NK-92 treated with Interleukin-12 subunit alpha and Interleukin-12 subunit beta, amount 100 ng/mL, for 24 hours (cell line): ENCODE measurements at regions not wholly inside any gene's neighbourhood (a gene's known extent, or its start where the extent isn't known, plus 50 kb on each side); places are given as distances from the start of the nearest gene placed in this dataset.

Experiments
- DNase-seq: peaks from one replicate; lab custom pipeline; 2025; lab: John Stamatoyannopoulos, UW

GRCh38 chr20:11296951-11297350 lies 620.7 kb upstream of the BTBD3 start:
- DNase-seq = no peak

DNA sequence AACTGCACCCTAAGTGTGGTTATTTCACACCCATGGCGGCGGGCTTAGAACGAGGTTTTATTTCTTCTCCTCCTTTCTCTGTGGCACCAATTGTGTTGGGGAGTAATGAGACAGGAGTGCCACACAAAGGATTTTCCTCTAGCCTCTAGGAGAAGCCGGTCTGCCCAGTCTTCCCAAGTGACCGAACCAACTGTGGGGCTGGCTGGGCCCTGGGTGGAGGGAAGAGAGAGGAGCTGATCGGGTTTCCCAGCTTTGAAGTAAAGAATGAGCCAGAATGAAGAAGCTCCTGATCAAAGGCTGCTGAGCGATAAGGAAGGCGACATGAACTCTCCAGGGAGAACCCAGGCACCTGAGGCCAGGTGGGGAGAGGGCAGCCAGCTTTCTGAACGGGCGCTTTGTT lies 616.0 kb upstream of the BTBD3 start:
- DNase-seq = no peak

- DNase-seq = no peak
Observed at GRCh38 chr20:11302436-11302835, 615.3 kb upstream of the BTBD3 start.

GRCh38 chr20:11304795-11305194 lies 612.9 kb upstream of the BTBD3 start:
- DNase-seq = no peak

DNA sequence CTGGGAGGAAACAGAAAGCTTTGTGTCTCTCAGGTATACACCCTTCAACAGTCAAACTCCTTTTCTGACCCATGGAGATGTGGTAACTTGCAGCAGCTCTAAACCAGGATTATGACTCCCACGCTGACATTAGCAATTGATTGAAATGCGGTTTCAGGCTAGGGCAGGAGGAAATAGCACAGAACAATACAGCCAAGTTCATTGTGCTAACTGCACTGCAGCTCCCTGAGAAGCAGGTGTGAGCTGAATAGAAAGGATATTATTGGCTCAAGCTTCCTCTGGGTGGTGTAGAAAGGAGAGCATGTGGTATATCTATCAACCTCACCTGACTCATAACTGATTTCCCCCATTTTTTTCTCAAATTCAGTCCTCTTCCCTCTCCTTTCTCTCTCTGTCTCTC lies 612.3 kb upstream of the BTBD3 start:
- no peak for DNase-seq

DNA sequence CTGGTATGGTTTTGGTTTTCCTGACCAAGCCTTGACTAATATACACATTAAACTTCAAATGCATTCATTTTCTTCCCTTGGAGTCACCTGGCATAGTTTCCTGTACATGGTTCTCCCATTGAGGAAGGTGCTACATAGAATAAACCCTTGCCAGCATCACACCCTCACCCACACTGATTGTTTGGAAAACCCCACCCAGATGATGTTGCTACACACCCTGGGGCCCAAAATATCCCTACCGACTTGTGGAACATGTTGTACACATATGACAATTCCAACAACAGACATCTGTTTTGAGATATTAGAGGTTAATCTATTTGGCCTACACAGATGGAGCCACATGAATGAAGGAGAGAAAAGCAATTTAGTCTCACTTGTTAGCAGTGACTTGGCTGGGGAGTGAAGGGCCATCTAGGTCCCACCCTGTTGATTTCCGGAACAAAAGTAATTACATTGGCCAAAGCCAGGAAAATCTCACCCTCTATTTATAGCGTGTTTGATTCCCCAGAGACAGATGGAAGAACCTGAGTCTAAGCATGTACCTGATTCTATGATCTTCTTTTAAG lies 606.0 kb upstream of the BTBD3 start:
- no peak for DNase-seq

DNA sequence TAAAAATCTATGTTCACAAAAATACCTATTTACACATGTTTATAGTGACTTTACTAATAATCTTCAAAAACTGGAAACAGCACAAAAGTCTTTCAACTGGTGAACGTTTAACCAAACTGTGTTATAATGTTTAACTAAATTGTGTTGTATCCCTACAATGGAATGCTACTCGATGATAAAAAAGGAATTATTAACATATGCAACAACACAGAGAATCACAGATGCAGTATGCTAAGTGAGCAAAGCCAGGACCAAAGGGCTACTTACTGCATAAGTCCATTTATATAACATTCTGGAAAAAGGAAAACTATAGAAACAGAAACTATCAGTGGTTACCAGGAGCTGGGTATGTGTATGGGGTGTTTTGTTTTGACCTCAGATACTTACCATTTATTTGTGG lies 602.2 kb upstream of the BTBD3 start:
- DNase-seq = no peak

GRCh38 chr20:11316244-11316643 lies 601.4 kb upstream of the BTBD3 start:
- no peak for DNase-seq

GRCh38 chr20:11320033-11320432 lies 597.7 kb upstream of the BTBD3 start:
- no peak for DNase-seq

GRCh38 chr20:11323816-11324215 lies 593.9 kb upstream of the BTBD3 start:
- DNase-seq = no peak

GRCh38 chr20:11324990-11325389 lies 592.7 kb upstream of the BTBD3 start:
- no peak for DNase-seq

DNA sequence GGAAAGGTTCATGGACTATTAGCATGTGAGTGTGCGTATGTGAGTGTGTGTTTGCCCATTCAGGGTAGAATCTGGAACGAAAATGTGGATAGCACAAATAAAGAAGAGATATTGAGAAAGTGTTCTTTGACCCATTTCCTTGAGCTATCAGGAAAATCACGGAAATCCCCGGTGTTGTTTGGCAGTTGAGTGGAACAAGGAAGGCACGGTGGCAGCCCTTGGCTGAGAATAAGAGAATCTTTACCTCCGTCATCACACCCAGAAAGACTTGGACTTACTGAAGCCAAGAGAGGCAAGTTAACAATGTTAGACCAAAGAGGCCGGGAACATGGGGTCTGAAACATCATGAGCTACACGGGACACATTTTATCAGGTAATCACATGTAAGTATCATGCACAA lies 588.9 kb upstream of the BTBD3 start:
- DNase-seq = no peak

- no peak for DNase-seq
Observed at GRCh38 chr20:11329271-11329670, 588.4 kb upstream of the BTBD3 start.

DNA sequence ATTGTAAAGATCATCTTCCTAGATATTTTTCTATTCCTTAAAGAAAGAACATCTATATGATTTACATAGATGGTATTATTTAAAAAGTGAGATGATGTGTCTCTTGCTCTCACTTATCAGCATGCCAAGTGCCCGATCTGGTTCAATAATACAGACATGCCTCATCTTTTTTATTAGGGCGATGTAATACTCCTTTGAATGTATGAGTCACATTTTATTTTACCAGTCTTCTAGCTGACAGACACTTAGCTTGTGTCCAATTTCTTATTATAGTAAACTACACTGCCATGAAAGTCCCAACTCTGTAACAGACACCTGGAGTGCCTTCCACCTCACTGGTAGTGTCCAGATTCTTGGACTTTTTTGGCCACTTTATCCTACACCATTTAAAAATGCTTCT lies 586.6 kb upstream of the BTBD3 start:
- no peak for DNase-seq

- no peak for DNase-seq
Observed at GRCh38 chr20:11332381-11332780, 585.3 kb upstream of the BTBD3 start.

GRCh38 chr20:11333634-11334033 lies 584.1 kb upstream of the BTBD3 start:
- DNase-seq = no peak

DNA sequence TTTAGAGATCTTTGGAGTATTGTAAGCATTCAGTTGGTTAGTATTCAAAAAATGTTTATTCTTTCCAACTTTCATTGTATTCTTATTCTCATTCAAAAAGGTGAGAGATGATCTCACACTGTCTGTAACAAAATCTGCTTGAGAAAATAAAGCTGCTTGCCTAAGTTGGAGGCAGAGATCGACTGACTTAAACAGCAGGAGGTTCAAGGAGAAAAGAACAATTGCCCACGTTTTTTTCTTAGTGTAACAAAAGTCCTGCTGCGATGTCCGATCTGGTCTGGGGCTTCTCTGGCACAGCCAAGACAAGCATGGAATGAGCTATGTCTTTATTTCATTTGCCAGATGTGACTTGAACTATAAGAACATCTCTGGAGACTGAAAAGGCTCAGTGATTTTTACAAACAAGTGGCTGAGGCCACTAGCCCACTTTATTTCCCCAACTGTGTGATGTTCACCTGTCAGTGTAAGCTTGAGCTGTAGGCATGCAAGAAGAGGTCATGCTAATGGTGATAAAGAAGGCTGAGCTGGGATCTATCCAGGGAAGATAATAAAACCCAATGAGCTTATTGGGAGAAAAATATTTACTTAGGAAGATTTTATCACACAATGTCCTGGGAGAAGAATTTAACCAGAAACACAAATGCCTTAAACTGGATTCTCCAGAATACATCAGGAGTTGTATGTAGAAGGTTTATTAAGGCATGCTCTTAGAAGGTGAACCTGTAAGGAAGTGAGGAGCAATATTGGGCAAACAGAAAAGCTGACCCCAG lies 580.1 kb upstream of the BTBD3 start:
- no peak for DNase-seq

- no peak for DNase-seq
Observed at GRCh38 chr20:11338496-11339306, 579.0 kb upstream of the BTBD3 start.

DNA sequence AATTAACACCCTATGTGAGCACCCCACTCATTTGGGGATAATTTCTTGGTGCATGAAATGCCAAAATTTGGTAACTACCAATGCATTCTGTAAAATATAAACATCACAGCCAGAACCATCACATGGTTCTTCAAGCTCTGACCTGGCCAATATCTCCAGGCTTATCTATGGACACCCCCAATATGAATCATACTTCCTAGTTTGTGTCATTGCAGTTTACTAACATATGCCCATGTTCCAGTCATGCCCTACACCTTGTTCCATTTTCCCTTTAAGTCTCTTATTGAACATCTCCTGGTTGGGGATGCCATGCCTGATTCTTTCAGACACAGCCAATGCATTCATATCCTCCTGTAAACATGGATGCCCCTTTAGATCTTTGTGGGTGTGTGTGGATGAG lies 572.8 kb upstream of the BTBD3 start:
- DNase-seq = no peak

DNA sequence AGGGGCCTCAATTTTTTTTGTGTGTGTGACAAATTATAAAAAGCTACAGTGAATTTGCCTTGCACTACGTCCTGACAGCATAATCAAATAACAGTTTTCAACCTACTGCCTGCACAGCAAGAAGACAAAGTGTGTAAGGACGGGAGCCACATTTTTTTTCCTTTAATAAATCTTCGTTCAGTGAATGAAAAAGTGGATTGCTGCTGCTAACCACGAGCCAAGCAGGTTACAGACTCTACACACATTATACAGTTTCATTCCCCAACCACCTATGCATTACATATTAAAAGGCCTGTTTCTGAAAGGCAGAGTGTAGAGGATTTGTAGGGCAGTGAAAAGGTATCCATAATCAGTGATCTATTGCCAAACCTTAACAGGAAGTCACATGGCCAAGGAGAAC lies 570.0 kb upstream of the BTBD3 start:
- no peak for DNase-seq

- DNase-seq = no peak
Observed at GRCh38 chr20:11350126-11351005, 567.3 kb upstream of the BTBD3 start.

- no peak for DNase-seq
Observed at GRCh38 chr20:11352041-11352440, 565.7 kb upstream of the BTBD3 start.
